Putamen (tissue), 1 donor: ENCODE measurements at regions not wholly inside any gene's neighbourhood (a gene's known extent, or its start where the extent isn't known, plus 50 kb on each side); places are given as distances from the start of the nearest gene placed in this dataset.

Experiments used
- DNase-seq: peaks from one replicate; pipeline ENCODE4 v3.0.0-alpha.2; 2016; ENCODE audit warnings: low spot score

- no peak for DNase-seq
These were observed 477.6 kb upstream of the INTU start for GRCh38 chr4:127155116-127155515.

GRCh38 chr4:127155555-127155954 lies 477.2 kb upstream of the INTU start:
- DNase-seq = no peak

GRCh38 chr4:127162741-127163140 lies 470.0 kb upstream of the INTU start:
- no peak for DNase-seq

- no peak for DNase-seq
These were observed 466.8 kb upstream of the INTU start for GRCh38 chr4:127165971-127166370.

- DNase-seq = no peak
These were observed 458.6 kb upstream of the INTU start for GRCh38 chr4:127174201-127174600.

GRCh38 chr4:127174616-127175015 lies 458.1 kb upstream of the INTU start:
- no peak for DNase-seq

- DNase-seq = no peak
These were observed 453.3 kb upstream of the INTU start for GRCh38 chr4:127179256-127180087.

- DNase-seq = no peak
These were observed 451.8 kb upstream of the INTU start for GRCh38 chr4:127181001-127181400.

GRCh38 chr4:127182687-127183086 lies 450.1 kb upstream of the INTU start:
- DNase-seq = no peak

GRCh38 chr4:127188847-127189246 lies 443.9 kb upstream of the INTU start:
- no peak for DNase-seq

- DNase-seq = no peak
These were observed 438.5 kb upstream of the INTU start for GRCh38 chr4:127194281-127194680.

- DNase-seq = no peak
These were observed 436.0 kb upstream of the INTU start for GRCh38 chr4:127196655-127197352.

- DNase-seq = no peak
These were observed 429.1 kb upstream of the INTU start for GRCh38 chr4:127203562-127204200.

- no peak for DNase-seq
These were observed 428.4 kb upstream of the INTU start for GRCh38 chr4:127204322-127204721.

- no peak for DNase-seq
These were observed 423.1 kb upstream of the INTU start for GRCh38 chr4:127209580-127210095.

GRCh38 chr4:127210893-127211649 lies 421.7 kb upstream of the INTU start:
- no peak for DNase-seq

GRCh38 chr4:127211650-127212560 lies 420.9 kb upstream of the INTU start:
- no peak for DNase-seq

GRCh38 chr4:127212701-127213100 lies 420.1 kb upstream of the INTU start:
- no peak for DNase-seq

GRCh38 chr4:127214016-127214415 lies 418.7 kb upstream of the INTU start:
- no peak for DNase-seq

GRCh38 chr4:127214931-127215330 lies 417.8 kb upstream of the INTU start:
- no peak for DNase-seq
